Activated B cell treated with CpG ODN at 0.5 μM for 24 hours (primary cell): ENCODE measurements at regions not wholly inside any gene's neighbourhood (a gene's known extent, or its start where the extent isn't known, plus 50 kb on each side); places are given as distances from the start of the nearest gene placed in this dataset.

Source experiments
- ATAC-seq: fragments of 200-7000 bp; cut with Tn5 transposase; one replicate; pipeline ENCODE4 v1.10.0; 2021; ENCODE audit warnings: low read depth, mild to moderate bottlenecking, moderate library complexity
- CTCF ChIA-PET: fragments of 350-600 bp; sonication (Branson Sonifier 250); formaldehyde crosslinking; loops from one replicate; lab custom pipeline; 2021; ENCODE audit warnings: antibody characterized with exemption; lab: Charles Lee
- POLR2A ChIA-PET: fragments of 350-600 bp; sonication (Branson Sonifier 250); formaldehyde crosslinking; loops from one replicate; lab custom pipeline; 2021; ENCODE audit warnings: antibody characterized with exemption; lab: Charles Lee
- DNase-seq: peaks from one replicate; pipeline ENCODE4 v3.0.0; 2022
- H3K27ac Mint-ChIP-seq: one replicate; pipeline ENCODE4 v1.8.0; 2020; ENCODE audit warnings: mixed read lengths
- H3K27me3 Mint-ChIP-seq: one replicate; pipeline ENCODE4 v1.8.0; 2021; ENCODE audit warnings: mixed read lengths
- H3K36me3 Mint-ChIP-seq: one replicate; pipeline ENCODE4 v1.8.0; 2021; ENCODE audit warnings: low read depth, mixed read lengths
- H3K4me1 Mint-ChIP-seq: one replicate; pipeline ENCODE4 v1.8.0; 2021; ENCODE audit warnings: mixed read lengths
- H3K4me3 Mint-ChIP-seq: one replicate; pipeline ENCODE4 v1.8.0; 2020; ENCODE audit warnings: mild to moderate bottlenecking, mixed read lengths
- H3K9me3 Mint-ChIP-seq: one replicate; pipeline ENCODE4 v1.8.0; 2020; ENCODE audit warnings: mixed read lengths
- intact Hi-C: fragments of 100-400 bp; cut with micrococcal nuclease; formaldehyde crosslinking; loops from one replicate; pipeline ENCODE4 v1.15.1; 2024
- TF ChIP-seq, protein P1 (sequence below): fragments of 200-600 bp; IDR thresholded peaks from one replicate; pipeline ENCODE4 v1.8.0; 2022; ENCODE audit warnings: antibody characterized with exemption, mild to moderate bottlenecking

DNA sequence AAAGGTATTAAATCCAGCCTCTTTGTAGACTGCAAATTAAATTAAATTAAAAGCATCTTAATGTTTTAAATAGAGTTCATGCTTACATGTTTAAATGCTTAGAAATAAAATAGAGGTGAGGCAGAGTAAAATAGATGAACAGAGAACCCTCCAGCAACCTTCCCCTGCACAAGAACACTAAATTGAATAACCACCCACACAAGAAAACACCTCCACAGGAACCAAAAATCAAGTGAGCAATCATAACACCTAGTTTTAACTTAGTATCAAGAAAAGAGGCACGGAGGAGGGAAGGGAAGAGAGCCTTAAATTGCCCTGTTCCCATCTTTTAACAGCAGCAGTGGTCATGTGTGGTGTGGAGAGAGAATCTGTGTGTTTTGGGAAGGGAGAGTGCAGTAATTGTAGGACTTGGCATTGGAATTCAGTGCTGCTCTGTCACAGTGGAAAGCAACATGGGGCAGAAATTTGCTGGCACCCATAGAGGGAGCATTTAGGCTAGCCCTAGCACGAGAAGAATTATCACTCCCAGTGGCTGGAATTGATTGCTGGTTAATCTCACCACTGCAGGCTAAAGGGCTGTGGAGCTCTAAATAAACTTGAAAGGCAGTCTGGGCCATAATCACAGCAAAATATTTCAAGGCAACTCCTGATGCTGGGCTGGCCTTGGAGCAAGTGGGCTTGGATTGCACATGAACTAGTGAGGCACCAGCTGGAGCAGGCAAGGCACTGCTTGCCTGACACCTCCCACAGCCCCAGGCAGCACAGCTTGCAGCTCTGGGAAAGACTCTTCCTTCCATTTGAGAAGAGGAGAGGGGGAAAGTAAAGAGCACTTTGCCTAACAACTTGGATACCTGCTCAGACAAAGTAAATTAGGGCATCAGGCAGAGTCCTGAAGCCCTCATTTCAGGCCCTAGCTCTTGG is 1478.8 kb downstream of the NCAM2 start:
- no peak overlapping the region for H3K27ac Mint-ChIP-seq
- intact Hi-C loops: no loop called here

DNA sequence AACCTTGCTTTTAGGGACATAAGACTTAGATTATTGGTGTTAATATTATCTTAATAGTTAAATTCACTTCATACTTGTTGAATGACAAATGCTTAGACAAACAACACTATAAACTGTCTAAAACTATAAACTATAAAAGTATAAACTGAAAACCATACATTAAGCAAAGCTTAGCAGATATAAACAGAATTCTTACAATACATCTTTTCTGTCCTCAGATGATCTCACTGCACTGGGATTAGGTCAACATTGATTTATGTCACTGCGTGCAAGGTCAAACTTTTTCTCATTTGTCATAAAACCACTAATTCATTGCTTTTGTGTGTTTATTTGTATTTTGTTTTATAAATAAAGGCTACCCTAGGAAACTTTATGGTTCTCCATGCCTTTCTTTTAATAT is 1491.8 kb downstream of the NCAM2 start:
- no peaks in the 10 kb centered on the region for H3K9me3 Mint-ChIP-seq
- no peaks in the 10 kb centered on the region for H3K36me3 Mint-ChIP-seq
- DNase-seq (no peak), ATAC-seq (no peak)
- ChIA-PET CTCF (no interaction called here), POLR2A (no interaction called here)
- H3K4me1 Mint-ChIP-seq: no peaks in the 10 kb centered on the region
- no peaks in the 10 kb centered on the region for H3K27me3 Mint-ChIP-seq
- TF ChIP-seq, protein P1, sequence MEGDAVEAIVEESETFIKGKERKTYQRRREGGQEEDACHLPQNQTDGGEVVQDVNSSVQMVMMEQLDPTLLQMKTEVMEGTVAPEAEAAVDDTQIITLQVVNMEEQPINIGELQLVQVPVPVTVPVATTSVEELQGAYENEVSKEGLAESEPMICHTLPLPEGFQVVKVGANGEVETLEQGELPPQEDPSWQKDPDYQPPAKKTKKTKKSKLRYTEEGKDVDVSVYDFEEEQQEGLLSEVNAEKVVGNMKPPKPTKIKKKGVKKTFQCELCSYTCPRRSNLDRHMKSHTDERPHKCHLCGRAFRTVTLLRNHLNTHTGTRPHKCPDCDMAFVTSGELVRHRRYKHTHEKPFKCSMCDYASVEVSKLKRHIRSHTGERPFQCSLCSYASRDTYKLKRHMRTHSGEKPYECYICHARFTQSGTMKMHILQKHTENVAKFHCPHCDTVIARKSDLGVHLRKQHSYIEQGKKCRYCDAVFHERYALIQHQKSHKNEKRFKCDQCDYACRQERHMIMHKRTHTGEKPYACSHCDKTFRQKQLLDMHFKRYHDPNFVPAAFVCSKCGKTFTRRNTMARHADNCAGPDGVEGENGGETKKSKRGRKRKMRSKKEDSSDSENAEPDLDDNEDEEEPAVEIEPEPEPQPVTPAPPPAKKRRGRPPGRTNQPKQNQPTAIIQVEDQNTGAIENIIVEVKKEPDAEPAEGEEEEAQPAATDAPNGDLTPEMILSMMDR: no peak
- no peak overlapping the region for H3K4me3 Mint-ChIP-seq
- H3K27ac Mint-ChIP-seq: no peak overlapping the region
- intact Hi-C loops: no loop called here

More for the DNA sequence above, 1478.8 kb downstream of the NCAM2 start:
- Mint-ChIP-seq H3K27me3 (no peaks in the 10 kb centered on the region), H3K36me3 (no peaks in the 10 kb centered on the region), H3K9me3 (peaks cover 5% of the 10 kb centered on the region), H3K4me1 (no peaks in the 10 kb centered on the region), H3K4me3 (no peak overlapping the region)
- TF ChIP-seq, protein P1: no peak
- POLR2A ChIA-PET: no interaction called here
- no peak for ATAC-seq
- DNase-seq: no peak
- CTCF ChIA-PET: no interaction called here

DNA sequence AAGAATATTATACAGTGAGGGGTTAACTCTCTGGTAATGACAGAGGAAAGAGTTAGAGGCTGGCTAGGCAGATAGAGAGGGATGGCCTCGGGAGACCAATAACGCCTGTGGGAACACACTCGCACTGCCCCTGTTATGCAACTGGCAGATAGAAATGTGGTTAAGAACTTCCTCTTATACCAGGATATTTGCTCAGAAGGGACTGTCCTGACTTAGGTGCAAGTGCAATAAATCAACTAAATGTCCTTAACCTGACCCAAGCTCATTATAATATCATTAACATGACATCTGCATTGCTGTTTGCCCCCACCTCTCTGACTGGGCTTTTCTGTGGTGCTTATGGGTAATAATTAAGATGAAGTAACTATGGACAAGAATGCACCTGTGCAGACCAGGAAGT is 1518.0 kb downstream of the NCAM2 start:
- TF ChIP-seq, protein P1: no peak
- intact Hi-C loops: no loop called here
- no peak overlapping the region for H3K4me3 Mint-ChIP-seq
- POLR2A ChIA-PET: no interaction called here
- peaks cover 5% of the 10 kb centered on the region for H3K9me3 Mint-ChIP-seq
- no peak for ATAC-seq
- no peaks in the 10 kb centered on the region for H3K36me3 Mint-ChIP-seq
- DNase-seq: no peak
- H3K27me3 Mint-ChIP-seq: no peaks in the 10 kb centered on the region
- CTCF ChIA-PET: no interaction called here
- H3K27ac Mint-ChIP-seq: no peak overlapping the region
- H3K4me1 Mint-ChIP-seq: peaks cover 12% of the 10 kb centered on the region

DNA sequence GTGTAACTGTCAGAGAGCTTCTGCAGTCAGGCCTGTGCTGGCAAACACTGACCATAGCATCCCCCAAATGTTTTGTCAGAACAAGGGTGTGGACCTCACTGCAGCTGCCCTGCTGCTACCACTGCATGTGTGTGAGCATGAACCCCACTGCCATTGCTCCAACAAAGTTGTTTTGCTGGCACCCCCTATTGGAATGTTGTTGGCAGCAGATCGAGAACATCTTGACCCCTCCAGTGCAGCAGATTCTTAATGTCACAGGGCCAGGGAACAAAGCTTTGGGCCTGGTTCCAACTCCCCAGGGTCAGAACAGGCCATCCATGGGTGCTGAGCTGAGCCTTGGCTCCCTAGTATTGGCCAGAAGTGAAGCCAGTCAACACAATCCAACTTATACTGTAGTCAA is 1537.4 kb downstream of the NCAM2 start:
- intact Hi-C loops: no loop called here
- ChIA-PET CTCF (no interaction called here), POLR2A (no interaction called here)
- Mint-ChIP-seq H3K36me3 (no peaks in the 10 kb centered on the region), H3K4me1 (no peaks in the 10 kb centered on the region), H3K27ac (no peak overlapping the region), H3K4me3 (no peak overlapping the region), H3K9me3 (peaks cover 11% of the 10 kb centered on the region), H3K27me3 (no peaks in the 10 kb centered on the region)
- DNase-seq (no peak), ATAC-seq (no peak)
- TF ChIP-seq, protein P1: no peak

DNA sequence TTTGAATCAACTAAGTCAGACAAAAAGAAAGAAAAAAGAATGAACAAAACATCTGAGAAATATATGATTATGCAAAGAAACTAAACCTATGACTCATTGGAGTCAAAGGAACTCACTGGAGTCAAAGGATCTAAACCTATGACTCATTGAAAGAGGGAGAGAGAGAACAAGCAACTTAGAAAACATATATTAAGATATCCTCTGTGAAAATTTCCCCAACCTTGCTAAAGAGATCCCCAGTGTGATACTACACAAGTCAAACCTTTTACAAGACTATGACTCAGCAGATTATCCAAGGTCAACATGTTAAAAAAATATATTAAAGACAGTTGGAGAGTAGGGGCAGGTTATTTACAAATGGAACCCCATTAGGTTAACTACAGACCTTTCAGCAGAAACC is 1538.3 kb downstream of the NCAM2 start:
- H3K27ac Mint-ChIP-seq: no peak overlapping the region
- ChIA-PET POLR2A (no interaction called here), CTCF (no interaction called here)
- no peaks in the 10 kb centered on the region for H3K36me3 Mint-ChIP-seq
- no peak overlapping the region for H3K4me3 Mint-ChIP-seq
- H3K9me3 Mint-ChIP-seq: peaks cover 16% of the 10 kb centered on the region
- no peak for ATAC-seq
- intact Hi-C loops: no loop called here
- DNase-seq: no peak
- TF ChIP-seq, protein P1: no peak
- no peaks in the 10 kb centered on the region for H3K4me1 Mint-ChIP-seq
- H3K27me3 Mint-ChIP-seq: no peaks in the 10 kb centered on the region
